ENCODE measurements at regions not wholly inside any gene's neighbourhood (a gene's known extent, or its start where the extent isn't known, plus 50 kb on each side); places are given as distances from the start of the nearest gene placed in this dataset.
"Not testable (repeated sequence)": the region's sequence is repeated elsewhere in the genome, so short reads cannot be mapped to it uniquely, and the experiment has no call there.

DNA sequence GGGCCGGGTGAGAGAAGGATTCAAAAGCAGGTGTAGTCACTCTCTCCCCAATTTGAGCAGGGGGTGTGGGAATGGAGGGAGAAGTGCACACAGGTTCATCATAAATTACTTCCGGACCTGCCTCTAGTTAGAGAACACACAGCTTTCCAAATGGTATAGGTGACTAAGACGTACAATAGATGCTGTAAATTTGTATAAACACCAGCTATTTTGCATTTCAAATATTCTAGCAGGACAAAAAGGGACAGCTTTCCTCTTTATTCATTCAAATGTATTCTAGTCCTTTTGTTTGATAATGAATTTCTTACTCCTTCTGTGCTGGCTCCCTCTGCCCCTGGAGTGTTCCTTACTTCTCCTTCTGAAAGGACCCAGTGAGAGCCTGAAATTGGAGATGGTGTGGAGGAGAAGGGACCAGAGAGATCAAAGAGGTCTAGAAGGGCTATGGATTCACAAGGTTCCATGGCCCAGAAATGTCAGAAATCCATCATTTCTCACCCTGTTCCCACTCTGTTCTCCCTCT is 53.2 kb upstream of the SH3BP4 start:
- DNase-seq (ENCODE audit: low spot score), result no peak

DNA sequence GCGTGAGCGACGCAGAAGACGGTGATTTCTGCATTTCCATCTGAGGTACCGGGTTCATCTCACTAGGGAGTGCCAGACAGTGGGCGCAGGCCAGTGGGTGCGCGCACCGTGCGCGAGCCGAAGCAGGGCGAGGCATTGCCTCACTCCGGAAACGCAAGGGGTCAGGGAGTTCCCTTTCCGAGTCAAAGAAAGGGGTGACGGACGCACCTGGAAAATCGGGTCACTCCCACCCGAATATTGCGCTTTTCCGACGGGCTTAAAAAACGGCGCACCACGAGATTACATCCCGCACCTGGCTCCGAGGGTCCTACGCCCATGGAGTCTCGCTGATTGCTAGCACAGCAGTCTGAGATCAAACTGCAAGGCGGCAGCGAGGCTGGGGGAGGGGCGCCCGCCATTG is 63.4 kb upstream of the SH3BP4 start:
- not testable (repeated sequence) for DNase-seq (ENCODE audit: low spot score)

DNA sequence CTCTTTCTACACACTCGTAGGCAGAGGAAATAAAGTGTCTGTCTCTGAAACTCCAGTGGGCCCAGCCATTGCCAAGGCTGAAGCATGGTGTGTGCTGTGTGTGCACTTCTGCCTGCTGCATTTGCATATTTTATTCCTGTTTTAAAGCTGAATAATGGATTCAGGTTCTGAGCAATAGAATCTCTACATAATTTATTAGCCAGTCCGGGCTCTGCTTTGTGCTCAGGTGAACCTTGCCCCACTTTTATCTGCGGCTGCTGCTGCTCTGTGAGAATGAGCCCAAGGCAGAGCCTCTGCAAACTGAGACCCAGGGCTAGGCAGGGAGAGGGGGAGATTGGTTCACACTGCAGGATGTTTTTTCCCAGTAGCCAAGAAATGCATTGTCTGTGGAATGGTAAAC is 64.6 kb upstream of the SH3BP4 start:
- DNase-seq (ENCODE audit: low spot score), result no peak

DNA sequence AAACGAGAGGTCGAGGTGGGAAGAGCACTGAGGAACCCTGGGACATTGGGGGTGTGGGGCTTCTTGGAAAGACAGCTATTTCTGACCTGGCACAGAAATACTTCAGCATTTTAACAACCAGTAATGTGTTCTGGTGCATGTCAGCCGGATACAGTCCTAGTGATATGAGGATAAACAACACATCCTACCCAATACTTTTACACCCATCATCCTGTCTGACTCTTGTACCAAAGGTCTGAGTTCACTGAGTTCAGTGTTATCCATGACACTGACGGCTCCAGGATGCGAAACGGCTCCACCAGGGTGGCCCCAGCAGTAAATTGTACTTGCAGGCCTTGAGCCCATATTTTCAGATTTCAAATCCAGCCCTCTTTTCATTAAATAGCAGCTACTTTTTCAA is 65.9 kb upstream of the SH3BP4 start:
- no peak for DNase-seq (ENCODE audit: low spot score)

DNA sequence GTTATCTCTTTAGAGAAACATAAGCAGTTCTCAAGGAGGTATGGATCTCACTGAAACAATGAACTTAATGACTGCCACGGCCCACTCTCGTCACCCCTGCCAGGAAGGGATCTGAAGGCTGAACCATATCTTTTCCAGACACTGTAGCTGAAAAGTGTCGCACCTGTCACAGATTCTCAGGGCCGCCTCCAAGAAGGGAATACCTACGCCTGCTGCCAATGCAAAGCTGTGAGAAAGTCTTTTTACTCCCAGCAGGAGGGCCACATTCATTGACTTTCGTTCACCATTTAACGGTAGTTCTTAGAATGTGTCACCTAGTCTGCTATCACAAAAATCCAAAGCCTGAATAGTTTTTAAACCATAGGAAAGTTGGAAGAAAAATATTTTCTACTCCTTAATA is 66.7 kb upstream of the SH3BP4 start:
- no peak for DNase-seq (ENCODE audit: low spot score)

DNA sequence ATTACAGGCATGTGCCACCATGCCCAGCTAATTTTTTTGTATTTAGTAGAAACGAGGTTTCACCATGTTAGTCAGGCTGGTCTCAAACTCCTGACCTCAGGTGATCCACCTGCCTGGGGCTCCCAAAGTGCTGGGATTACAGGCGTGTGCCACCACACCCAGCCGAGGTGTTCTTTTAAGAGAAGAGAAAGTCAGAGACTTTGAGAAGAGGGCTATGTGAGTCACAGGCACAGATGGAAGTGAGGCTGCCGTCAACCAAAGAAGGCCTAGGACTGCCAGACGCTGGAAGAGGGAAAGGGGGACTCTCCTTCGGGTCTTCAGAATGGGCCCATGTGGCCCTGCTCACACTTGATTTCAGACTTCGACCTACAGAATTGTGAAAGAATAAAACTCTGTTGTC is 67.2 kb upstream of the SH3BP4 start:
- DNase-seq (ENCODE audit: low spot score), result no peak

DNA sequence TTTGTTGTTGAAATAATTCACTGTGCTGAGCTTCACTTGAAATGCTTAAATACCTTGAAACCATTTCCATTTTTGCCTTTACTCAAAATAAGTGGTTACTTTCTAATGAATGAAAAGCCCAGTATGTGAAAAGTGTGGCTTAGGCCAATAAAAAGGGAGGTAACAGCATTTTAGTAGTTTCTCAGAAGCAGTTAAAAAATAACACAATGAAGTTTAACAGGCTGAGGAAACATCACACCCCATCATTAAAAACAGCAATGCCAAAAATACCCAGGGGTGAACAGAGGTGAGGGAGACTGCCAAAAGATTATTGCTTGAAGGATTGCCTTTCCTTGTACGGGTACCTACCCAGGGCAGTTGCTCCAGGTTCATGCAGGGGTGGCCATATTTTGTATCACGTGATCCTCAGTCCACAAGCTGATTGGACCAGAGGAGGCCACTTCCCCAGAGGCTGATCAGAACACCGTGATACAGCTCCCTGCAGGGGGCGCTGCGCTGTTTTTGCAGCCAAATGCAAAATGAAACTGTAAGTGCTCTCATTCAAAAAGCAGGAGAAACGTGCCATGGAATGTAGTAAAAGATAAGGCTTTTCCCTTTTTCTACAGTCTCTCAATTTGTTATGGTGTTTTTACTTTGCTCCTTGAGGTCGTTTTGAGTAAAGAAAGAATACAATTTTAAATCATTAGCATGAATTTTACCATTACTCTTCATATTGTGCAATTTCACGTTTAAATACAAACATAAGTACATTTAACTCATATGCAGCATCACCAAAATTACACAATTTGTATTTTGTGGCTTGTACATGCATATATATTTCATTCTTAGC is 70.2 kb upstream of the SH3BP4 start:
- DNase-seq (ENCODE audit: low spot score), result peak; percentile 95

DNA sequence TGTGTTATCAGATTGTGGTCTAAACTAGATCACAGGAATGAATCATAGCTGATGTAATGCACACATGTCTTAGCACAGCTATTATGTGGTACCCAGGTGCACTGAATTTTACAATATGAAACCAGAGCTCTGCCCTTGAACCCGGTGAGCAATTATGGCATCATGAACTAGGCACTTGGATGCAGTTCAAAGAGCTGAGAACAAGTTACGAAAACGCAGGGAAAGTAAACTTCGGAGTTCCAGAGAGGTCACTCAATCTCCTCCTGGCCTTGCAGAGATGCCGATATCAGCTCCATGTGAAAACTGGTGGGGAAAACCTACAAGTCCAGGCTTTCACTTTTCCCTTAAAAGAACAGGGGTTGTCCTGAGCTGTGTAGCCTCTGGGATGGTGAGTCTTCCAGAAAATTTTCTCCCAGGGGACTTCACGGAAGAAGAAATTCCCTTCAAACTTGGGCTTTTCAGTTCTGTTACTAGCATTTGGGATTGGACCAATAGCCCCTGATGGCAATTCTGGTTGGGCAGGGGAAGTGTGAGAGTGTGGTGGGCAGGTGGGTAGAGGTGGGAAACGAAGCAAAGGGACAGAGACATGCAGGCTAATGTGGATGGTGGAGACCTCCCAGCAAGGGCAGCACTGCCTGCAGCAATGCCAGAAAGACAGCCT is 71.1 kb upstream of the SH3BP4 start:
- DNase-seq (ENCODE audit: low spot score), result peak; percentile 47

DNA sequence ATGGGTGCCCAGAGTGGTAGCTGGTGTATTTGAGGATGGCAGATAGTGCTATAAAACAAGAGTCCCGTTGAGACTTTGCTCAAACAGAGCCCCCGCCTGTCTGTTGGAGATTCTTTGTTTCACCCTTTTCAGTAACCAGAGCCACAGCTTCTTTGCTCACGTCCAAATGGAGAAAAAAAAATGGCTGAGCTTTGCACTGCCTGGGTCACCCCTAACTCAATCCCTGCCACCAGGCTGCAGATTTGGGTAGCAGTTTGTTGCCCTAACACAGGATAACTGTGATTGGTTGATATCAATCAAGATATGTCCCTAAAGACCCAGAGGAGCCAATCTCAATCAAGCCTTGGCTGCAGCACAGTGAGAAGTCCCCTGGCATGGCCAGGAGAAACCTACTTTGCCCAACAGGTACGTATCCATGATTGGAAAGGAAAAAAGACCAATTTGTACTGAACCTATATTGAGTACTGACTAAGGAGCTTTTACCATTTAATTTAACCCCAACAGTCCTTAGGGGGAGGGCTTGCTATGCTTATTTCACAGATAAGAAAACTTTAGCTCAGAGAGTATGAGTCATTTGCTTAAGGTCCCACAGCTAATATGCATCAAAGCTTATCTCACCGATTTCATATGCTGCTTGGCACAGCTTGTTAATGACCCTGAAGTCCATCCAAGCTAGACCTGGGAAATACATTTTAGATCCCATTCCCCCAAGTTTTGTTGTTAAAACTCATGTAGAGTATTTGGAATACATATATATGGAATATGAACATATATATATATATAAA is 72.0 kb upstream of the SH3BP4 start:
- DNase-seq (ENCODE audit: low spot score), result no peak

DNA sequence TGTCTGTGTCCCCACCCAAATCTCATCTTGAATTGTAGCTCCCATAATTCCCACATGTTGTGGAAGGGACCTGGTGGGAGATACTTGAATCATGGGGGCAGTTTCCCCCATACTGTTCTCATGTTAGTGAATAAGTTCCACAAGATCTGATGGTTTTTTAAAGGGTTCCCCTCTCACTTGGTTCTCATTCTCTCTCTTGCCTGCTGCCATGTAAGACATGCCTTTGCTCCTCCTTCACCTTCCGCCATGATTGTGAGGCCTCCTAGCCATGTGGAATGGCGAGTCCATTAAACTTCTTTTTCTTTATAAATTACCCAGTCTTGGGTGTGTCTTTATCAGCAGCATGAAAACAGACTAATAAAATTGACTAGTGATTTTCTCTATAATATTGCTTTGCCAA is 75.2 kb upstream of the SH3BP4 start:
- not testable (repeated sequence) for DNase-seq (ENCODE audit: low spot score)

DNA sequence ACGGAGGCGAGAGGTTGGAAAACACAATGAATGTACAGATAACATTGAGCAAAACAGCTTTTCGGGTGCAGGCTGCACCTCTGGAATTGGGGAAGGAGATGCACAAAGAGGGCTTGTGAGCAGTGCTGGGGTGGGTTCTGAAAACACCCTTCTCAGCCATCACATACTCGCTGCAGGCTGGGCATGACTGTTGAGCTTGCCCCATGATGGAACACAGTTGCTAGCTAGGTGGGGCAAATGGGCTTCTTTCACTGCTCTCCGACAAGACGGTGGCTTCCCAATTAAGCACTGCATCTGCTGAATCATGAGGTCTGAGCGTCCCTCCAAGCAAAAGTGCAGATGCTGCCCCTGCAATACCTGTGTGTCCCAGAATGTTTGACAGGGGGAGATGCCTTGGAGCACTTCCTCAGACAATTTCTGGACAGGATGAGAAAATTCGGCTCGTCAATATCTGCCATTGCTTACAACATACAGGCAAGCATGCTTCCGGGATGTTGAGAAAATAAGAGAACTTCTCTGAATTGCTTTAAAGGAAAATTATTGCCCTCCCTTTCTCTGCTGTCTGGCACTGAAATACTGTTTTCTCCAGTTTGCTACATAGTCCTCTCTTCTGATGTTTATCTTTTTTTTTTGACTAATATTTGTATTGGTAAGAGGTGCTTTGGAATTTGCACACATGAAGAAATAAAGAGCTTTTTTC is 77.3 kb upstream of the SH3BP4 start:
- no peak for DNase-seq (ENCODE audit: low spot score)

DNA sequence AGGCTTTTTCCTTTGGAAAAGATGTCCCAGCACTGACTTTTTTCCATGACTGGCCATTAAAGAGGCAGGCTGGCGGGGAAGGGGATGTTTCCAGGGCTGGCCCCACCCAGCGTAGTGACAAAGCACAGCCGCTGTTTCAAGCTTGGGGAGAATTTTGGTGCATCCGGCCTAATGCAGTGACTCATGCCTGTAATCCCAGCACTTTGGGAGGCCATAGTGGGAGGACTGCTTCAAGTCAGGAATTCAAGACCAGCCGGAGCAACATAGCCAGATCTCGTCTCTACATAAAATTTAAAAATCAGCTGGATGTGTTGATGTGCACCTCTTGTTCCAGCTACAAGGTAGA is 78.0 kb upstream of the SH3BP4 start:
- DNase-seq (ENCODE audit: low spot score), result no peak

DNA sequence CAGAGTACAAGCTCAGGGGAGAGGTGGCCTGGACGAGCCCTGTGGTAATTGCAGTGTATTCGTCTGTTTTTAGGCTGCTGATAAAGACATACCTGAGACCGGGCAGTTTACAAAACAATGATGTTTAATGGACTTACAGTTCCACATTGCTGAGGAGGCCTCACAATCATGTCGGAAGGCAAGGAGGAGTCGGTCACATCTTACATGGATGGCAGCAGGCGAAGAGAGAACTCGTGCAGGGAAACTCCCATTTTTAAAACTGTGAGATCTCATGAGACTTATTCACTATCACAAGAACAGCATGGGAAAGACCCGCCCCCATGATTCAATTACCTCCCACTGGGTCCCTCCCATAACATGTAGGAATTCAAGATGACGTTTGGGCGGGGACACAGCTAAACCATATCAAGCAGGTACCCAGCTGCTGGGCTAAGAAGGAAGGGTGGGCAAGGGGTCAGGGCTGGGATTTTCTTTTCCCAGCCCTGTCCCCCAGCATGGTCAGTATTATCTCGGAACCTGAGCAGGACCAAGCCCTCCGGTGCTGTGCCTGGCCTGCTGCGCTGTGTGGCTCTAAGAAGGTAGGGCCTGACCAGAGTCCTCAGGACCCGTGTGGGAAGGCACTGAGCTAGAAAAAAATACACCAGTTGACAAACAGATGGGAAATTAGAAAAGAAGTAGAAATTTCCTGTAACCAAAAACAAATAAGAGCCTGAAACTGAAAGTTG is 78.6 kb upstream of the SH3BP4 start:
- DNase-seq (ENCODE audit: low spot score), result no peak

DNA sequence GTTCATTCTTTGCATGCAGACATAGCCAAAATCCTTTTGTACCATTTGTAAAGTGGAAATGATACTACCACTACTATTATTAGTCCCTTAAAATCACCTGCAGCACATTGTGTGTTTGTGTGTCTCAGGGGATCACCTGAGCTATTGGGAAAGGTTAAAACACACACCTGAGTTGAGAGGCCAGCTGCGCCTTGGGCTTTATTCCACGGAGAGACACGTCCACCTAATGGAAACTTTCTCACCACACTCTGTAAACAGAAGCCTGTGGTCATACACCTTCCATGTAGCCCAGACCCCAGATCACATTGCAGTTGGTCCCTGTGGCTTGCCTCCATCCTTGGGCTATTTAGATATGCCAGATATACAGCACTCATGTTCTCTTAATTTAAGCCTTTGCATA is 81.8 kb upstream of the SH3BP4 start:
- no peak for DNase-seq (ENCODE audit: low spot score)

DNA sequence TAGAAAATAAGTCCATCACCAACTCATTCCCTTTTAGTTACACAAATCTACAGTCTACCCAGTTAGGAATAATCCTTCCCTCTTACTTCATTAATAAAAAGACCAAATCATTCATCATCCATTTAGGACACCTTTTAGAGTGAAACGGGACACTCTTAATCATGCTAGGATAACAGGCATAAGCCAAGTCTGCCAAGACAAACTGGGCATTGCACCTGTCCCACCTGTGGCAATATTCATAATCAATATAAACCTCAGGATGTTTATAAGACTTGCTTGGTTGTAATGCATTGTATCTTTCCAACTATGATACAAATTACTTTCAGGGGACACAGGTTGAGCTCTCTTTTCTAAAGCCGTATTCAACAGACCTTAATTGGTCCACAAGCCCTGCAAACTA is 82.7 kb upstream of the SH3BP4 start:
- no peak for DNase-seq (ENCODE audit: low spot score)

DNA sequence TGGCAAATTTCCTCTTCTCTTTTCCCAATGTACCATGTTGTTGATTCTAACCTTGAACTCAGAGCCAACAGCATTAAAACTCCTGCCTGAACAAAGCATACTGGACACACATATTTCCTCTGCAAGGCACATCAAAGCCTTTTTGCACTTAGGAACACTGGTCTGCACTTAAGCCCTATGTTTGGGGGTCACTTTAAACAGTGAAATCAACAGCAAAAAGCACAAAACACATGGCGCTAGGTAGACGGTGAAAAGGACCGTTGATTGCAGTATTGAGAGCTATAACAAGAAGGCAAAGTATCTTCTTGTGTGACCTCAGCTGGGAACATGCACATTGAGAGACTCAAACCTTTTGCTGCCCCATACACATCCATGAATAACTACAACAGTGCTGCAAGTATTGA is 83.9 kb upstream of the SH3BP4 start:
- DNase-seq (ENCODE audit: low spot score), result no peak

DNA sequence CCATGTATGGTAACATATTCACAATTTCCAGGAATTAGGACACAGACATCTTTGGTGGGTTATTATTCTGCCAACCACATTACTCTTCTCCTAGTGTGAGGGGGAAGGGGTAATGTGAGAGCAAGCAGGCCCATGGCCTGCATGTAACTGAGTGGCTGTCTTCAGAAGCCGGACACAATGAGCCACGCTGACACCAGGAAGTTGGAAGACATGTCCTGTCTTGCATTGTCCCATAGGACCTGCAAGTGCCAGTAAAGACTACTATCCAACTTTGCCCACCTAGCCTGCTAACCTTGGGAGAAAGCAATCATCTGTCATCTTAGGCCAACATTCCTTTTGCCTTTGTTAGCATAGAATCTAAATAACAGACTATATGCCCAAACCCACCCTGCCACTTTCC is 86.2 kb upstream of the SH3BP4 start:
- no peak for DNase-seq (ENCODE audit: low spot score)

DNA sequence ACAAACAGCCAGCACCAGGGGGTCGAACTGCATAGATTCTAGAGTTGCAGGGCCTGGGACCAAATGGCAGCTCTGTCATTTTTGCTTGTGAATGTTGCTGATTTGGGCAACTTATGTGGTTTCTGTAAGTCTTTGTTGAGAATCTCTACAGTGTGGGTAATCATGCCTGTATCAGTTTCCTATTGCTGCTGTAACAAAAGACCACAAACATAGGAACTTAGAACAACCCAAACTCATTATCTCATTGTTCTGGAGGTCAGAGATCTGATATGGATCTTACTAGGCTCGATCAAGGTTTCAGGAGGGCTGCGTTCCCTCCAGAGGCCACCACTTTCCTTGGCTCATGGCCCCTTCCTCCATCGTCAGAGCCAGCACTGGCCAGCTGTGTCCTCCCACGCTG is 86.8 kb upstream of the SH3BP4 start:
- no peak for DNase-seq (ENCODE audit: low spot score)

DNA sequence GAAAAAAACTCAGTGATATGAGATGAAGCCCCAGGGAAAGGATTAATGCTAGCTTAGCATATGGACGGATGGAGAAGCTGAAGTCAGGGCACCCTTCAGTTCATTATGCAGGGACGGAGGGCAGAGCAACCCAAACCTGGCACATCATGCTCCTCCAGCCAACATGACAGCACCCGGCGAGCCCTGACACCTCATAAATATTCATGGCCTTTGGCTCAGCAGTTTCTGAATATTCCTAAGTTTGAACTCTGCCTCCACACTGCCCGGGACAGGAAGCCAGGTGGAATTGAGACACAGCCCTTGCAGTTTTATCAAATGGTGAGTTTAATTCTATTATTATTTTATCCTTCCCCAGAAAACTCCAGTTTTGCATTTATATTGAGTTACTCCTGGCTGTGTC is 87.3 kb upstream of the SH3BP4 start:
- DNase-seq (ENCODE audit: low spot score), result no peak

DNA sequence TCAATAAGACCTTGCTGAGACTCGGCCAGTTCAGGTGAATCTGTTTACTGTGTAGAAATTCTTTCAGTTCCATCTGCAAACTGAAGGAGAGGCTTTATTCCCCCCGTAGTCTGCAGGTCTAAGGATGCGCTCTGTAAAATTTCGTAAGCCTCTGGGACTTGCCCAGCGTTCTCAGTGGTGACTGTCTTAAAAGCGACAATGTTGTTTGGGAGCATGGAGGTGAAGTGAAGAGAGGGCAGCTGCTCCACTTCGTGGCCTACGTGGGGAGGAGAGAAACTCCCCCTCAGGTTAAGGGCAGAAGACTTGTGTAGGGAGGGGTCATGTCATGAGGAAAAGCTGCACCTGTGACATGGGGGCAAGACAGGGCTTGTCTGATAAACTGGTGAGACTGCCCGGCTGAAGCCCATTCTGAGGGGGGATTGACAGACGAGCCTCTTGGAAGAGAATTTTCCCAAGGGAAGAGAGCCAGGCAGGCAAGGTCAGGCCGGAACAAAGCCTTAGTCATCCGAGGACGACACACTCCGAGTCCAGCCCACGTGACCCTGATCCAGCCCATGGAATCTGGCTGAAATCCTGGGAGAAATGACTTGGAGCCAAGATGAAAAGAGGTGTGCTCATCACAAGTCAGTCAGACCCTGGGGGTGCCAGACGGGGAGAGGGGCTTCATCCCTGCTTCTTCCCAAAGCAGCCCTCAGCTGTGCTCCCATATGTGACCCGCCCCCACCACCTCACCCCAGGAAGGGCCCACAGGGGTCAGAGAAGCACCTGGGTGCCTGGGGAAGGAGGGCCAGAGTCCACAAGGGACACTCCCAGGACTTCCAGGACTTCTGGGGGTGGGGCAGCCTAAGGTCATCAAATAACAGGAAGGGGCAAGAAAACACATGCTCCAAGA is 88.5 kb upstream of the SH3BP4 start:
- DNase-seq (ENCODE audit: low spot score), result peak; percentile 57

Data from AG08396 (cell line).